ENCODE measurements at regions not wholly inside any gene's neighbourhood (a gene's known extent, or its start where the extent isn't known, plus 50 kb on each side); places are given as distances from the start of the nearest gene placed in this dataset.

DNA sequence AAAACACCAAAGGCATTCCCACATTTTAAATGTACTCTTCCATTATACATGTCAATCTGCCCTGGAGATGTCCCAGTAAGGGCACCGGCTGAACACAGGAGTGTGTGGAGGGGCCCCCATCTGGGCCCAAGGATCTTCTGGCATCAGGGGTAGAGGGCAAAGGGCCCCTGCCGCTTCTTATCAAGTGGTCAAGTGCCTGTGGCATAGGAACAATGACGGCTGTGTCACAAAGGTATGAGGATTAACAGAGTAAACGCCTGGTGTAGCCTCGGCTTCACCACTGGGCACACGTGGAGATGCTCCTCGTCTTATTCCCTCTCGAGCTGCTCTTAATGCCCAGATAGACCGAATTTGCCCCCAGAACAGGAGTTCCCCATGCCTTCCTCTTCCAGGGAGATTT lies 169.7 kb upstream of the GLI2 start:
- TF ChIP-seq CEBPB (IDR thresholded peaks at IDR 0.05) (no peak), TEAD4 (IDR thresholded peaks at IDR 0.05) (no peak)
- TF ChIP-seq, protein P1, sequence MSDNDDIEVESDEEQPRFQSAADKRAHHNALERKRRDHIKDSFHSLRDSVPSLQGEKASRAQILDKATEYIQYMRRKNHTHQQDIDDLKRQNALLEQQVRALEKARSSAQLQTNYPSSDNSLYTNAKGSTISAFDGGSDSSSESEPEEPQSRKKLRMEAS (IDR thresholded peaks at IDR 0.05), result no peak
